Ovary (tissue), 3 donors: ENCODE measurements at regions not wholly inside any gene's neighbourhood (a gene's known extent, or its start where the extent isn't known, plus 50 kb on each side); places are given as distances from the start of the nearest gene placed in this dataset.

Source experiments
- EP300 ChIP-seq: sonication (generic); formaldehyde crosslinking; IDR thresholded peaks from one replicate; pipeline ENCODE4 v1.6.1; 2017; ENCODE audit warnings: antibody characterized with exemption
- POLR2A ChIP-seq: fragments of 450-650 bp; IDR thresholded peaks from one replicate; pipeline ENCODE4 v1.6.1; 2017; ENCODE audit warnings: antibody characterized with exemption, mild to moderate bottlenecking, moderate library complexity
- TF ChIP-seq, protein P1 (sequence below), 3 donors: fragments of 450-650 bp in 2 of 3; fragments of 200-600 bp in 1 of 3; IDR thresholded peaks; one replicate each; pipeline versions ENCODE4 v1.5.1 to v1.8.0; 2016 to 2022; ENCODE audit warnings: antibody characterized with exemption in 3 of 3, mild to moderate bottlenecking in 1 of 3
- donor health status: DM: no; HTN: no; CAD: no.

DNA sequence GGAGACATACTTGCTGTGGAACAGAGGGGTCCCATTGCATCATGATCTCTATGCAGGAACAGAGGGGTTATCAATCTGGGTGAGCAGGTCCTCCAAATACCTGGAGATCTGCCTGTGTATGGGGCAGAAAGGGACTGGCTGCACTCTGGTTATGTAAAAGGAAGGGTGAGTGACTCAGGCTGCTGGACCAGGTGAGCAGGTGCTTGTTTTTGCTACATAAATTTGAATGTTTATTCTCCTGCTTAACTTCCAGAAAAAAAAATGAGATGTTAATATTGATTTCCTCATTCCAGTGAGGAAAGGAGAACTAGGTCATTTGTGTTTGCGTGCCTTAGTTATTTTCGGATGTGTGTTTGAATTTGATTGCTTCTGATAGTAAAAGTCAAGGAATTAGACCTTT, 225.8 kb upstream of the TRAM1L1 start:
- TF ChIP-seq, protein P1, sequence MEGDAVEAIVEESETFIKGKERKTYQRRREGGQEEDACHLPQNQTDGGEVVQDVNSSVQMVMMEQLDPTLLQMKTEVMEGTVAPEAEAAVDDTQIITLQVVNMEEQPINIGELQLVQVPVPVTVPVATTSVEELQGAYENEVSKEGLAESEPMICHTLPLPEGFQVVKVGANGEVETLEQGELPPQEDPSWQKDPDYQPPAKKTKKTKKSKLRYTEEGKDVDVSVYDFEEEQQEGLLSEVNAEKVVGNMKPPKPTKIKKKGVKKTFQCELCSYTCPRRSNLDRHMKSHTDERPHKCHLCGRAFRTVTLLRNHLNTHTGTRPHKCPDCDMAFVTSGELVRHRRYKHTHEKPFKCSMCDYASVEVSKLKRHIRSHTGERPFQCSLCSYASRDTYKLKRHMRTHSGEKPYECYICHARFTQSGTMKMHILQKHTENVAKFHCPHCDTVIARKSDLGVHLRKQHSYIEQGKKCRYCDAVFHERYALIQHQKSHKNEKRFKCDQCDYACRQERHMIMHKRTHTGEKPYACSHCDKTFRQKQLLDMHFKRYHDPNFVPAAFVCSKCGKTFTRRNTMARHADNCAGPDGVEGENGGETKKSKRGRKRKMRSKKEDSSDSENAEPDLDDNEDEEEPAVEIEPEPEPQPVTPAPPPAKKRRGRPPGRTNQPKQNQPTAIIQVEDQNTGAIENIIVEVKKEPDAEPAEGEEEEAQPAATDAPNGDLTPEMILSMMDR (IDR thresholded peaks at IDR 0.05): no peak
- TF ChIP-seq POLR2A (no peak), EP300 (no peak)
